ENCODE measurements at regions not wholly inside any gene's neighbourhood (a gene's known extent, or its start where the extent isn't known, plus 50 kb on each side); places are given as distances from the start of the nearest gene placed in this dataset.

GRCh38 chr4:152265149-152265621 lies 270.7 kb downstream of the FBXW7 start (continued):
- TF ChIP-seq, protein P1, sequence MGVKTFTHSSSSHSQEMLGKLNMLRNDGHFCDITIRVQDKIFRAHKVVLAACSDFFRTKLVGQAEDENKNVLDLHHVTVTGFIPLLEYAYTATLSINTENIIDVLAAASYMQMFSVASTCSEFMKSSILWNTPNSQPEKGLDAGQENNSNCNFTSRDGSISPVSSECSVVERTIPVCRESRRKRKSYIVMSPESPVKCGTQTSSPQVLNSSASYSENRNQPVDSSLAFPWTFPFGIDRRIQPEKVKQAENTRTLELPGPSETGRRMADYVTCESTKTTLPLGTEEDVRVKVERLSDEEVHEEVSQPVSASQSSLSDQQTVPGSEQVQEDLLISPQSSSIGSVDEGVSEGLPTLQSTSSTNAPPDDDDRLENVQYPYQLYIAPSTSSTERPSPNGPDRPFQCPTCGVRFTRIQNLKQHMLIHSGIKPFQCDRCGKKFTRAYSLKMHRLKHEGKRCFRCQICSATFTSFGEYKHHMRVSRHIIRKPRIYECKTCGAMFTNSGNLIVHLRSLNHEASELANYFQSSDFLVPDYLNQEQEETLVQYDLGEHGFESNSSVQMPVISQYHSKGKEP (tag by site-specific recombination; IDR thresholded peaks at IDR 0.05) = peak; percentile 52; the same call in 1 of the 2 replicates
- TF ChIP-seq ZBTB17 (tag by site-specific recombination; IDR thresholded peaks at IDR 0.05) (peak; percentile 50), SCRT2 (tag by site-specific recombination; IDR thresholded peaks at IDR 0.05) (no peak), ZXDB (tag by site-specific recombination; IDR thresholded peaks at IDR 0.05) (peak; percentile 77), ZBTB21 (tag by site-specific recombination; IDR thresholded peaks at IDR 0.05) (peak; percentile 89), INSM2 (tag by site-specific recombination; IDR thresholded peaks at IDR 0.05) (peak; percentile 87), ZNF518A (tag by site-specific recombination; conservative IDR thresholded peaks at IDR 0.05; ENCODE audit: low read depth) (peak; percentile 39; the same call in 1 of the 2 replicates), ZNF621 (tag by site-specific recombination; IDR thresholded peaks at IDR 0.05) (no peak), BCL11B (tag by site-specific recombination; IDR thresholded peaks at IDR 0.05; ENCODE audit: low read depth) (no peak), ZNF670 (tag by site-specific recombination; IDR thresholded peaks at IDR 0.05; ENCODE audit: low read depth) (no peak), ZNF335 (tag by site-specific recombination; conservative IDR thresholded peaks at IDR 0.05) (0 out of 2 replicates have a peak, but pooled peaks have one; percentile 17), ZNF843 (tag by site-specific recombination; IDR thresholded peaks at IDR 0.05) (peak; percentile 93), ZNF302 (tag by site-specific recombination; IDR thresholded peaks at IDR 0.05; ENCODE audit: low read depth) (no peak), ZNF248 (tag by site-specific recombination; IDR thresholded peaks at IDR 0.05) (no peak)
- TF ChIP-seq, protein P2, sequence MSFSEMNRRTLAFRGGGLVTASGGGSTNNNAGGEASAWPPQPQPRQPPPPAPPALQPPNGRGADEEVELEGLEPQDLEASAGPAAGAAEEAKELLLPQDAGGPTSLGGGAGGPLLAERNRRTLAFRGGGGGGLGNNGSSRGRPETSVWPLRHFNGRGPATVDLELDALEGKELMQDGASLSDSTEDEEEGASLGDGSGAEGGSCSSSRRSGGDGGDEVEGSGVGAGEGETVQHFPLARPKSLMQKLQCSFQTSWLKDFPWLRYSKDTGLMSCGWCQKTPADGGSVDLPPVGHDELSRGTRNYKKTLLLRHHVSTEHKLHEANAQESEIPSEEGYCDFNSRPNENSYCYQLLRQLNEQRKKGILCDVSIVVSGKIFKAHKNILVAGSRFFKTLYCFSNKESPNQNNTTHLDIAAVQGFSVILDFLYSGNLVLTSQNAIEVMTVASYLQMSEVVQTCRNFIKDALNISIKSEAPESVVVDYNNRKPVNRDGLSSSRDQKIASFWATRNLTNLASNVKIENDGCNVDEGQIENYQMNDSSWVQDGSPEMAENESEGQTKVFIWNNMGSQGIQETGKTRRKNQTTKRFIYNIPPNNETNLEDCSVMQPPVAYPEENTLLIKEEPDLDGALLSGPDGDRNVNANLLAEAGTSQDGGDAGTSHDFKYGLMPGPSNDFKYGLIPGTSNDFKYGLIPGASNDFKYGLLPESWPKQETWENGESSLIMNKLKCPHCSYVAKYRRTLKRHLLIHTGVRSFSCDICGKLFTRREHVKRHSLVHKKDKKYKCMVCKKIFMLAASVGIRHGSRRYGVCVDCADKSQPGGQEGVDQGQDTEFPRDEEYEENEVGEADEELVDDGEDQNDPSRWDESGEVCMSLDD (tag by site-specific recombination; IDR thresholded peaks at IDR 0.05) = no peak
- TF ChIP-seq, protein P3, sequence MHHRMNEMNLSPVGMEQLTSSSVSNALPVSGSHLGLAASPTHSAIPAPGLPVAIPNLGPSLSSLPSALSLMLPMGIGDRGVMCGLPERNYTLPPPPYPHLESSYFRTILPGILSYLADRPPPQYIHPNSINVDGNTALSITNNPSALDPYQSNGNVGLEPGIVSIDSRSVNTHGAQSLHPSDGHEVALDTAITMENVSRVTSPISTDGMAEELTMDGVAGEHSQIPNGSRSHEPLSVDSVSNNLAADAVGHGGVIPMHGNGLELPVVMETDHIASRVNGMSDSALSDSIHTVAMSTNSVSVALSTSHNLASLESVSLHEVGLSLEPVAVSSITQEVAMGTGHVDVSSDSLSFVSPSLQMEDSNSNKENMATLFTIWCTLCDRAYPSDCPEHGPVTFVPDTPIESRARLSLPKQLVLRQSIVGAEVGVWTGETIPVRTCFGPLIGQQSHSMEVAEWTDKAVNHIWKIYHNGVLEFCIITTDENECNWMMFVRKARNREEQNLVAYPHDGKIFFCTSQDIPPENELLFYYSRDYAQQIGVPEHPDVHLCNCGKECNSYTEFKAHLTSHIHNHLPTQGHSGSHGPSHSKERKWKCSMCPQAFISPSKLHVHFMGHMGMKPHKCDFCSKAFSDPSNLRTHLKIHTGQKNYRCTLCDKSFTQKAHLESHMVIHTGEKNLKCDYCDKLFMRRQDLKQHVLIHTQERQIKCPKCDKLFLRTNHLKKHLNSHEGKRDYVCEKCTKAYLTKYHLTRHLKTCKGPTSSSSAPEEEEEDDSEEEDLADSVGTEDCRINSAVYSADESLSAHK (tag by site-specific recombination; IDR thresholded peaks at IDR 0.05) = peak; percentile 64
- TF ChIP-seq, protein P4, sequence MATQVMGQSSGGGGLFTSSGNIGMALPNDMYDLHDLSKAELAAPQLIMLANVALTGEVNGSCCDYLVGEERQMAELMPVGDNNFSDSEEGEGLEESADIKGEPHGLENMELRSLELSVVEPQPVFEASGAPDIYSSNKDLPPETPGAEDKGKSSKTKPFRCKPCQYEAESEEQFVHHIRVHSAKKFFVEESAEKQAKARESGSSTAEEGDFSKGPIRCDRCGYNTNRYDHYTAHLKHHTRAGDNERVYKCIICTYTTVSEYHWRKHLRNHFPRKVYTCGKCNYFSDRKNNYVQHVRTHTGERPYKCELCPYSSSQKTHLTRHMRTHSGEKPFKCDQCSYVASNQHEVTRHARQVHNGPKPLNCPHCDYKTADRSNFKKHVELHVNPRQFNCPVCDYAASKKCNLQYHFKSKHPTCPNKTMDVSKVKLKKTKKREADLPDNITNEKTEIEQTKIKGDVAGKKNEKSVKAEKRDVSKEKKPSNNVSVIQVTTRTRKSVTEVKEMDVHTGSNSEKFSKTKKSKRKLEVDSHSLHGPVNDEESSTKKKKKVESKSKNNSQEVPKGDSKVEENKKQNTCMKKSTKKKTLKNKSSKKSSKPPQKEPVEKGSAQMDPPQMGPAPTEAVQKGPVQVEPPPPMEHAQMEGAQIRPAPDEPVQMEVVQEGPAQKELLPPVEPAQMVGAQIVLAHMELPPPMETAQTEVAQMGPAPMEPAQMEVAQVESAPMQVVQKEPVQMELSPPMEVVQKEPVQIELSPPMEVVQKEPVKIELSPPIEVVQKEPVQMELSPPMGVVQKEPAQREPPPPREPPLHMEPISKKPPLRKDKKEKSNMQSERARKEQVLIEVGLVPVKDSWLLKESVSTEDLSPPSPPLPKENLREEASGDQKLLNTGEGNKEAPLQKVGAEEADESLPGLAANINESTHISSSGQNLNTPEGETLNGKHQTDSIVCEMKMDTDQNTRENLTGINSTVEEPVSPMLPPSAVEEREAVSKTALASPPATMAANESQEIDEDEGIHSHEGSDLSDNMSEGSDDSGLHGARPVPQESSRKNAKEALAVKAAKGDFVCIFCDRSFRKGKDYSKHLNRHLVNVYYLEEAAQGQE (tag by site-specific recombination; IDR thresholded peaks at IDR 0.05) = no peak
- TF ChIP-seq, protein P5, sequence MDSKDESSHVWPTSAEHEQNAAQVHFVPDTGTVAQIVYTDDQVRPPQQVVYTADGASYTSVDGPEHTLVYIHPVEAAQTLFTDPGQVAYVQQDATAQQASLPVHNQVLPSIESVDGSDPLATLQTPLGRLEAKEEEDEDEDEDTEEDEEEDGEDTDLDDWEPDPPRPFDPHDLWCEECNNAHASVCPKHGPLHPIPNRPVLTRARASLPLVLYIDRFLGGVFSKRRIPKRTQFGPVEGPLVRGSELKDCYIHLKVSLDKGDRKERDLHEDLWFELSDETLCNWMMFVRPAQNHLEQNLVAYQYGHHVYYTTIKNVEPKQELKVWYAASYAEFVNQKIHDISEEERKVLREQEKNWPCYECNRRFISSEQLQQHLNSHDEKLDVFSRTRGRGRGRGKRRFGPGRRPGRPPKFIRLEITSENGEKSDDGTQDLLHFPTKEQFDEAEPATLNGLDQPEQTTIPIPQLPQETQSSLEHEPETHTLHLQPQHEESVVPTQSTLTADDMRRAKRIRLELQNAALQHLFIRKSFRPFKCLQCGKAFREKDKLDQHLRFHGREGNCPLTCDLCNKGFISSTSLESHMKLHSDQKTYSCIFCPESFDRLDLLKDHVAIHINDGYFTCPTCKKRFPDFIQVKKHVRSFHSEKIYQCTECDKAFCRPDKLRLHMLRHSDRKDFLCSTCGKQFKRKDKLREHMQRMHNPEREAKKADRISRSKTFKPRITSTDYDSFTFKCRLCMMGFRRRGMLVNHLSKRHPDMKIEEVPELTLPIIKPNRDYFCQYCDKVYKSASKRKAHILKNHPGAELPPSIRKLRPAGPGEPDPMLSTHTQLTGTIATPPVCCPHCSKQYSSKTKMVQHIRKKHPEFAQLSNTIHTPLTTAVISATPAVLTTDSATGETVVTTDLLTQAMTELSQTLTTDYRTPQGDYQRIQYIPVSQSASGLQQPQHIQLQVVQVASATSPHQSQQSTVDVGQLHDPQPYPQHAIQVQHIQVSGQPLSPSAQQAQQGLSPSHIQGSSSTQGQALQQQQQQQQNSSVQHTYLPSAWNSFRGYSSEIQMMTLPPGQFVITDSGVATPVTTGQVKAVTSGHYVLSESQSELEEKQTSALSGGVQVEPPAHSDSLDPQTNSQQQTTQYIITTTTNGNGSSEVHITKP (tag by site-specific recombination; IDR thresholded peaks at IDR 0.05) = peak; percentile 29; the same call in 1 of the 2 replicates
